ENCODE measurements at regions not wholly inside any gene's neighbourhood (a gene's known extent, or its start where the extent isn't known, plus 50 kb on each side); places are given as distances from the start of the nearest gene placed in this dataset.

DNA sequence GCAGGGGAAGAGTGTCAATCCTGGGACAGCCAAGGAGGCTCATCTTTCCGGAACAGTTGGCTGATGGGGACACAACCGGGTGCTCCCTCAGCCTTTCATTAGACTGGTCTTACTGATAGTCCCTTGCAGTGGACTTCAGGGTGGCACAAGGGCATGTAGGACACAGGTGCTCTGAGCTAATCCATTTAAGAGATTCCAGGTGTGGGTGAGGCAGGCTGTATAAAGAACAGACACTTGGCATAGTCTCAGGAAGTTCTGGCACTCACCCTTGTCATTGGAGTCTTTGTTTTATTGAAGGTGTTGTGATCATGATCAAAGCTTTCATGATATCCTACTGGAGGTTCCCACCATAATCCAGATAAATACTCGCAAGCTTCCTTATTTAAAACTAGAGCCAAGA is 341.6 kb downstream of the EMP1 start:
- Histone ChIP-seq H4K8ac (ENCODE audit: low read depth in 2 of 2, low read length in 2 of 2) (no peak overlapping the region), H3K56ac (ENCODE audit: extremely low read depth, insufficient read depth, low read length) (no peak overlapping the region), H2AFZ (replicated peaks; ENCODE audit: low read length, poor library complexity) (no peak overlapping the region), H2AK5ac (ENCODE audit: low read depth, low read length) (no peak overlapping the region), H3K4ac (ENCODE audit: low read depth, low read length) (no peak overlapping the region), H2BK20ac (ENCODE audit: low read depth, low read length) (no peak overlapping the region), H2BK15ac (ENCODE audit: low read depth, low read length) (no peak overlapping the region), H3K36me3 (ENCODE audit: control insufficient read depth, insufficient read depth, low read length) (no peaks in the 10 kb centered on the region), H4K20me1 (ENCODE audit: insufficient read depth, low read length) (no peaks in the 10 kb centered on the region), H3K9ac (ENCODE audit: low read depth, low read length) (no peak overlapping the region), H3K4me2 (ENCODE audit: low read depth, low read length) (no peak overlapping the region), H2BK5ac (ENCODE audit: low read depth, low read length, poor library complexity, severe bottlenecking) (no peak overlapping the region), H4K5ac (ENCODE audit: low read depth, low read length) (no peak overlapping the region), H3K18ac (ENCODE audit: low read depth, low read length) (no peak overlapping the region), H3K9me3 (ENCODE audit: control insufficient read depth, insufficient read depth, low read length) (no peaks in the 10 kb centered on the region), H3K4me1 (ENCODE audit: control insufficient read depth, insufficient read depth, low read length) (no peaks in the 10 kb centered on the region), H3K23ac (ENCODE audit: low read depth, low read length) (no peak overlapping the region), H3K14ac (replicated peaks; ENCODE audit: low read depth, low read length) (no peak overlapping the region), H3K79me1 (ENCODE audit: low read depth in 1 of 2, low read length in 2 of 2) (no peaks in the 10 kb centered on the region), H3K4me3 (ENCODE audit: insufficient read depth, low read depth, low read length) (no peak overlapping the region), H4K91ac (ENCODE audit: insufficient read depth, low read depth, low read length) (no peak overlapping the region), H3K27me3 (ENCODE audit: control insufficient read depth, insufficient read depth, low read length) (no peaks in the 10 kb centered on the region), H3K9me1 (ENCODE audit: insufficient read depth, low read length) (no peaks in the 10 kb centered on the region), H2AK9ac (replicated peaks; ENCODE audit: low read depth, low read length, poor library complexity) (no peak overlapping the region), H2BK120ac (ENCODE audit: low read depth, low read length) (no peak overlapping the region), H3K27ac (ENCODE audit: insufficient read depth, low read length) (no peak overlapping the region)
- ATAC-seq (ENCODE audit: low read depth), result no peak
- WGBS, 2 experiments (ENCODE audit: extremely low coverage in 2 of 2, insufficient read length in 1 of 2), result 29% methylated on average over 2 of the region's 3 CpGs; no CpG with 5 or more reads in 1 of the 2 experiments
- intact Hi-C loops (cut with micrococcal nuclease) (loop anchor here (5.0 kb wide), 1 partner anchor 629 kb away; no protein-coding TSS in a partner anchor), dilution Hi-C loops (cut with HindIII; ENCODE audit: low sequenced_read_pairs, unreplicated experiment) (no loop called here), in situ Hi-C loops (cut with MboI; ENCODE audit: low sequenced_read_pairs) (loop anchor here (25.0 kb wide), 3 partner anchors 251 to 626 kb away; partner anchors contain the start of gene FAM234B)
- ChIA-PET POLR2A (ENCODE audit: unreplicated experiment) (no interaction called here), CTCF (interaction anchor here (1.3 kb wide), 1 partner anchor 282 kb away, joined by 3 read pairs; no protein-coding TSS in a partner anchor)
- TF ChIP-seq BHLHE40 (IDR thresholded peaks at IDR 0.05; ENCODE audit: low read depth, low read length) (no peak), RAD21 (IDR thresholded peaks at IDR 0.05; ENCODE audit: low read length) (no peak), CHD1 (IDR thresholded peaks at IDR 0.05; ENCODE audit: low read depth, low read length) (no peak), MAFK (IDR thresholded peaks at IDR 0.05; ENCODE audit: low read depth, low read length) (no peak), FOS (IDR thresholded peaks at IDR 0.05; ENCODE audit: low read depth, low read length) (no peak), SMC3 (IDR thresholded peaks at IDR 0.05; ENCODE audit: low read depth, low read length) (no peak), RCOR1 (IDR thresholded peaks at IDR 0.05; ENCODE audit: insufficient replicate concordance, low read length) (no peak), NFE2L2 (IDR thresholded peaks at IDR 0.05; ENCODE audit: low read depth, low read length) (no peak), RFX5 (IDR thresholded peaks at IDR 0.05; ENCODE audit: low read depth, low read length) (no peak), MAZ (IDR thresholded peaks at IDR 0.05; ENCODE audit: borderline replicate concordance, low read depth, low read length) (no peak), POLR2A (IDR thresholded peaks at IDR 0.05; ENCODE audit: low read depth, low read length) (no peak), CEBPB (IDR thresholded peaks at IDR 0.05; ENCODE audit: low read depth, low read length) (no peak), MXI1 (IDR thresholded peaks at IDR 0.05; ENCODE audit: borderline replicate concordance, low read depth, low read length) (no peak)
- TF ChIP-seq, protein P1, sequence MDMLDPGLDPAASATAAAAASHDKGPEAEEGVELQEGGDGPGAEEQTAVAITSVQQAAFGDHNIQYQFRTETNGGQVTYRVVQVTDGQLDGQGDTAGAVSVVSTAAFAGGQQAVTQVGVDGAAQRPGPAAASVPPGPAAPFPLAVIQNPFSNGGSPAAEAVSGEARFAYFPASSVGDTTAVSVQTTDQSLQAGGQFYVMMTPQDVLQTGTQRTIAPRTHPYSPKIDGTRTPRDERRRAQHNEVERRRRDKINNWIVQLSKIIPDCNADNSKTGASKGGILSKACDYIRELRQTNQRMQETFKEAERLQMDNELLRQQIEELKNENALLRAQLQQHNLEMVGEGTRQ (IDR thresholded peaks at IDR 0.05; ENCODE audit: low read depth, low read length), result no peak
- TF ChIP-seq, protein P2, sequence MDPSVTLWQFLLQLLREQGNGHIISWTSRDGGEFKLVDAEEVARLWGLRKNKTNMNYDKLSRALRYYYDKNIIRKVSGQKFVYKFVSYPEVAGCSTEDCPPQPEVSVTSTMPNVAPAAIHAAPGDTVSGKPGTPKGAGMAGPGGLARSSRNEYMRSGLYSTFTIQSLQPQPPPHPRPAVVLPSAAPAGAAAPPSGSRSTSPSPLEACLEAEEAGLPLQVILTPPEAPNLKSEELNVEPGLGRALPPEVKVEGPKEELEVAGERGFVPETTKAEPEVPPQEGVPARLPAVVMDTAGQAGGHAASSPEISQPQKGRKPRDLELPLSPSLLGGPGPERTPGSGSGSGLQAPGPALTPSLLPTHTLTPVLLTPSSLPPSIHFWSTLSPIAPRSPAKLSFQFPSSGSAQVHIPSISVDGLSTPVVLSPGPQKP (IDR thresholded peaks at IDR 0.05; ENCODE audit: borderline replicate concordance, low read depth, low read length), result no peak
- TF ChIP-seq, protein P3, sequence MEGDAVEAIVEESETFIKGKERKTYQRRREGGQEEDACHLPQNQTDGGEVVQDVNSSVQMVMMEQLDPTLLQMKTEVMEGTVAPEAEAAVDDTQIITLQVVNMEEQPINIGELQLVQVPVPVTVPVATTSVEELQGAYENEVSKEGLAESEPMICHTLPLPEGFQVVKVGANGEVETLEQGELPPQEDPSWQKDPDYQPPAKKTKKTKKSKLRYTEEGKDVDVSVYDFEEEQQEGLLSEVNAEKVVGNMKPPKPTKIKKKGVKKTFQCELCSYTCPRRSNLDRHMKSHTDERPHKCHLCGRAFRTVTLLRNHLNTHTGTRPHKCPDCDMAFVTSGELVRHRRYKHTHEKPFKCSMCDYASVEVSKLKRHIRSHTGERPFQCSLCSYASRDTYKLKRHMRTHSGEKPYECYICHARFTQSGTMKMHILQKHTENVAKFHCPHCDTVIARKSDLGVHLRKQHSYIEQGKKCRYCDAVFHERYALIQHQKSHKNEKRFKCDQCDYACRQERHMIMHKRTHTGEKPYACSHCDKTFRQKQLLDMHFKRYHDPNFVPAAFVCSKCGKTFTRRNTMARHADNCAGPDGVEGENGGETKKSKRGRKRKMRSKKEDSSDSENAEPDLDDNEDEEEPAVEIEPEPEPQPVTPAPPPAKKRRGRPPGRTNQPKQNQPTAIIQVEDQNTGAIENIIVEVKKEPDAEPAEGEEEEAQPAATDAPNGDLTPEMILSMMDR (conservative IDR thresholded peaks at IDR 0.05; ENCODE audit: low read depth, low read length), result no peak
- DNase-seq, result no peak
- no TSS peak for BruUV-seq (replicated peaks)

Measured in IMR-90 (cell line).